Ectodermal cell (in vitro differentiated cells): ENCODE measurements at regions not wholly inside any gene's neighbourhood (a gene's known extent, or its start where the extent isn't known, plus 50 kb on each side); places are given as distances from the start of the nearest gene placed in this dataset.

Experiments
- H3K27ac ChIP-seq: 2 replicates; pipeline ENCODE4 v1.7.0; 2013; ENCODE audit warnings: mild to moderate bottlenecking, low read depth, low read length; ENCODE audit not compliant: insufficient read depth, poor library complexity, severe bottlenecking
- H3K27me3 ChIP-seq: 2 replicates; pipeline ENCODE4 v1.7.0; 2013; ENCODE audit warnings: mild to moderate bottlenecking, low read length; ENCODE audit not compliant: insufficient read depth, control insufficient read depth, poor library complexity, severe bottlenecking
- H3K36me3 ChIP-seq: one replicate; pipeline ENCODE4 v1.7.0; 2013; ENCODE audit warnings: low read length; ENCODE audit not compliant: control insufficient read depth, insufficient read depth
- H3K4me1 ChIP-seq: one replicate; pipeline ENCODE4 v1.7.0; 2013; ENCODE audit warnings: low read length; ENCODE audit not compliant: control insufficient read depth, insufficient read depth
- H3K4me3 ChIP-seq: 2 replicates; pipeline ENCODE4 v1.7.0; 2013; ENCODE audit warnings: low read depth, low read length, control low read depth; ENCODE audit not compliant: insufficient read depth
- H3K9me3 ChIP-seq: 2 replicates; pipeline ENCODE4 v1.7.0; 2013; ENCODE audit warnings: mild to moderate bottlenecking, low read length, moderate library complexity; ENCODE audit not compliant: control insufficient read depth
- WGBS, 2 experiments: methylation state at CpG; one replicate each; pipeline ENCODE4 v1.1.7; 2013; ENCODE audit warnings: missing lambda C conversion rate in 2 of 2; 5-methylcytosine and 5-hydroxymethylcytosine counted together

GRCh38 chr12:67794161-67794560 lies 145.6 kb downstream of the DYRK2 start:
- Histone ChIP-seq H3K9me3 (no peaks in the 10 kb centered on the region), H3K27me3 (no peaks in the 10 kb centered on the region), H3K36me3 (no peaks in the 10 kb centered on the region), H3K4me1 (no peaks in the 10 kb centered on the region), H3K4me3 (no peak overlapping the region), H3K27ac (no peak overlapping the region)
- WGBS, 2 experiments, result 81 to 89% methylated on average over 1 to 2 of the region's 2 CpGs

GRCh38 chr12:67795236-67795635 lies 146.7 kb downstream of the DYRK2 start:
- H3K4me1 ChIP-seq, result no peaks in the 10 kb centered on the region
- WGBS, 2 experiments, result 92 to 95% methylated on average over 2 of the region's 2 CpGs
- H3K36me3 ChIP-seq, result no peaks in the 10 kb centered on the region
- H3K9me3 ChIP-seq, result no peaks in the 10 kb centered on the region
- no peak overlapping the region for H3K27ac ChIP-seq
- H3K27me3 ChIP-seq, result no peaks in the 10 kb centered on the region
- H3K4me3 ChIP-seq, result no peak overlapping the region

GRCh38 chr12:67797185-67797741 lies 148.7 kb downstream of the DYRK2 start:
- Histone ChIP-seq H3K4me3 (no peak overlapping the region), H3K9me3 (no peaks in the 10 kb centered on the region), H3K4me1 (no peaks in the 10 kb centered on the region), H3K36me3 (no peaks in the 10 kb centered on the region), H3K27me3 (no peaks in the 10 kb centered on the region), H3K27ac (no peak overlapping the region)
- WGBS, 2 experiments, result 97 to 98% methylated on average over 8 of the region's 8 CpGs

GRCh38 chr12:67797753-67798152 lies 149.2 kb downstream of the DYRK2 start:
- Histone ChIP-seq H3K27me3 (no peaks in the 10 kb centered on the region), H3K4me1 (no peaks in the 10 kb centered on the region), H3K36me3 (no peaks in the 10 kb centered on the region), H3K4me3 (no peak overlapping the region), H3K27ac (no peak overlapping the region), H3K9me3 (no peaks in the 10 kb centered on the region)

- no peaks in the 10 kb centered on the region for H3K36me3 ChIP-seq
- H3K27me3 ChIP-seq, result no peaks in the 10 kb centered on the region
- H3K4me1 ChIP-seq, result peaks cover 4% of the 10 kb centered on the region
- no peak overlapping the region for H3K27ac ChIP-seq
- 80 to 100% methylated on average over 1 to 2 of the region's 2 CpGs for WGBS, 2 experiments
- H3K9me3 ChIP-seq, result no peaks in the 10 kb centered on the region
- H3K4me3 ChIP-seq, result no peak overlapping the region
Observed at GRCh38 chr12:67798768-67799167, 150.2 kb downstream of the DYRK2 start.

- Histone ChIP-seq H3K4me3 (no peak overlapping the region), H3K27ac (no peak overlapping the region), H3K4me1 (peaks cover 4% of the 10 kb centered on the region), H3K27me3 (no peaks in the 10 kb centered on the region), H3K36me3 (no peaks in the 10 kb centered on the region), H3K9me3 (no peaks in the 10 kb centered on the region)
- 66 to 71% methylated on average over 5 of the region's 5 CpGs for WGBS, 2 experiments
Observed at GRCh38 chr12:67802731-67803130, 154.2 kb downstream of the DYRK2 start.

GRCh38 chr12:67803278-67803993 lies 154.9 kb downstream of the DYRK2 start:
- no peaks in the 10 kb centered on the region for H3K9me3 ChIP-seq
- no peaks in the 10 kb centered on the region for H3K27me3 ChIP-seq
- no peaks in the 10 kb centered on the region for H3K36me3 ChIP-seq
- peaks cover 4% of the 10 kb centered on the region for H3K4me1 ChIP-seq
- H3K27ac ChIP-seq, result no peak overlapping the region
- WGBS, 2 experiments, result 50 to 59% methylated on average over 4 of the region's 4 CpGs
- H3K4me3 ChIP-seq, result no peak overlapping the region

GRCh38 chr12:67804168-67804567 lies 155.6 kb downstream of the DYRK2 start:
- Histone ChIP-seq H3K9me3 (no peaks in the 10 kb centered on the region), H3K4me1 (peaks cover 4% of the 10 kb centered on the region), H3K27me3 (no peaks in the 10 kb centered on the region), H3K36me3 (no peaks in the 10 kb centered on the region), H3K27ac (no peak overlapping the region), H3K4me3 (no peak overlapping the region)
- 88 to 93% methylated on average over 1 of the region's 1 CpG for WGBS, 2 experiments

GRCh38 chr12:67807814-67808213 lies 159.3 kb downstream of the DYRK2 start:
- no peak overlapping the region for H3K4me3 ChIP-seq
- no peak overlapping the region for H3K27ac ChIP-seq
- WGBS, 2 experiments, result 96 to 97% methylated on average over 5 of the region's 5 CpGs
- H3K9me3 ChIP-seq, result no peaks in the 10 kb centered on the region
- no peaks in the 10 kb centered on the region for H3K27me3 ChIP-seq
- H3K4me1 ChIP-seq, result peaks cover 4% of the 10 kb centered on the region
- no peaks in the 10 kb centered on the region for H3K36me3 ChIP-seq

GRCh38 chr12:67810166-67810565 lies 161.6 kb downstream of the DYRK2 start:
- Histone ChIP-seq H3K4me1 (no peaks in the 10 kb centered on the region), H3K9me3 (peaks cover under 1% of the 10 kb centered on the region), H3K27ac (no peak overlapping the region), H3K36me3 (no peaks in the 10 kb centered on the region), H3K4me3 (no peak overlapping the region), H3K27me3 (no peaks in the 10 kb centered on the region)
